DMS53 treated with DMSO at 0.1 percent for 48 hours (cell line): ENCODE measurements at regions not wholly inside any gene's neighbourhood (a gene's known extent, or its start where the extent isn't known, plus 50 kb on each side); places are given as distances from the start of the nearest gene placed in this dataset.

Experiments
- DNase-seq: peaks from one replicate; lab custom pipeline; 2025; ENCODE audit not compliant: unreplicated experiment; lab: John Stamatoyannopoulos, UW

- DNase-seq: no peak
Observed at GRCh38 chr13:68368922-68369321, 1138.8 kb upstream of the PCDH9 start.

- DNase-seq: no peak
Observed at GRCh38 chr13:68359105-68359504, 1129.0 kb upstream of the PCDH9 start.

GRCh38 chr13:68358294-68358705, 1128.2 kb upstream of the PCDH9 start:
- DNase-seq: no peak

GRCh38 chr13:68350554-68350953, 1120.4 kb upstream of the PCDH9 start:
- no peak for DNase-seq

- no peak for DNase-seq
Observed at GRCh38 chr13:68347220-68347619, 1117.1 kb upstream of the PCDH9 start.

GRCh38 chr13:68345963-68346531, 1115.9 kb upstream of the PCDH9 start:
- DNase-seq: peak; percentile 13

- no peak for DNase-seq
Observed at GRCh38 chr13:68323124-68323523, 1093.0 kb upstream of the PCDH9 start.

GRCh38 chr13:68319384-68319783, 1089.2 kb upstream of the PCDH9 start:
- no peak for DNase-seq

GRCh38 chr13:68304286-68304893, 1074.3 kb upstream of the PCDH9 start:
- DNase-seq: peak; percentile 11

GRCh38 chr13:68293631-68294030, 1063.5 kb upstream of the PCDH9 start:
- DNase-seq: no peak

GRCh38 chr13:68292601-68293000, 1062.5 kb upstream of the PCDH9 start:
- DNase-seq: no peak

GRCh38 chr13:68291595-68291994, 1061.5 kb upstream of the PCDH9 start:
- DNase-seq: no peak

- DNase-seq: no peak
Observed at GRCh38 chr13:68275758-68276157, 1045.6 kb upstream of the PCDH9 start.

- no peak for DNase-seq
Observed at GRCh38 chr13:68272652-68273051, 1042.5 kb upstream of the PCDH9 start.

GRCh38 chr13:68264692-68265091, 1034.6 kb upstream of the PCDH9 start:
- DNase-seq: no peak

GRCh38 chr13:68261105-68261504, 1031.0 kb upstream of the PCDH9 start:
- DNase-seq: no peak

GRCh38 chr13:68257111-68257842, 1027.1 kb upstream of the PCDH9 start:
- no peak for DNase-seq

GRCh38 chr13:68254151-68254550, 1024.0 kb upstream of the PCDH9 start:
- no peak for DNase-seq

- no peak for DNase-seq
Observed at GRCh38 chr13:68234274-68234673, 1004.1 kb upstream of the PCDH9 start.

- no peak for DNase-seq
Observed at GRCh38 chr13:68232351-68233130, 1002.4 kb upstream of the PCDH9 start.

GRCh38 chr13:68214691-68215415, 984.7 kb upstream of the PCDH9 start:
- no peak for DNase-seq
